ENCODE measurements at regions not wholly inside any gene's neighbourhood (a gene's known extent, or its start where the extent isn't known, plus 50 kb on each side); places are given as distances from the start of the nearest gene placed in this dataset.

DNA sequence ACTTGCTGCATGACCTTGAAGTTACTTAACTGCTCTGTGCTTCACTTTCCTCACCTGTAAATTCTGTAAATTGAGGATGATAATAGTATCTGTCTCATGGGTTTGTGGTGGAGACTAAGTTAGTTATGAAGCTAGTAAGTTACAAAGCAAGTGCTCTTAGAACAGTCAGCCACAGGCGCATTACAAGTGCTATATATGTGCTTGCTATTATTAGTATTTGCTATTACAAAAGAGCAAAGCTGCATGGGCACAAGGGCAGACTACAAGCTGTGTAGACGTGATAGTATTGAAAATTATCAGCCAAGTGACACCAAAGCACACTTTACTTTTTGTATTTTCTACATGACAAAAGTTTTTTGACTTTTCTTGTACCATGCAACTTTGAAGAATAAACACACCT, 150.9 kb upstream of the CTTNBP2NL start:
- FAIRE-seq (no peak), DNase-seq (ENCODE audit: extremely low read depth in 1 of 4, low spot score in 3 of 4) (no peak), ATAC-seq (no peak)
- TF ChIP-seq, protein P1, sequence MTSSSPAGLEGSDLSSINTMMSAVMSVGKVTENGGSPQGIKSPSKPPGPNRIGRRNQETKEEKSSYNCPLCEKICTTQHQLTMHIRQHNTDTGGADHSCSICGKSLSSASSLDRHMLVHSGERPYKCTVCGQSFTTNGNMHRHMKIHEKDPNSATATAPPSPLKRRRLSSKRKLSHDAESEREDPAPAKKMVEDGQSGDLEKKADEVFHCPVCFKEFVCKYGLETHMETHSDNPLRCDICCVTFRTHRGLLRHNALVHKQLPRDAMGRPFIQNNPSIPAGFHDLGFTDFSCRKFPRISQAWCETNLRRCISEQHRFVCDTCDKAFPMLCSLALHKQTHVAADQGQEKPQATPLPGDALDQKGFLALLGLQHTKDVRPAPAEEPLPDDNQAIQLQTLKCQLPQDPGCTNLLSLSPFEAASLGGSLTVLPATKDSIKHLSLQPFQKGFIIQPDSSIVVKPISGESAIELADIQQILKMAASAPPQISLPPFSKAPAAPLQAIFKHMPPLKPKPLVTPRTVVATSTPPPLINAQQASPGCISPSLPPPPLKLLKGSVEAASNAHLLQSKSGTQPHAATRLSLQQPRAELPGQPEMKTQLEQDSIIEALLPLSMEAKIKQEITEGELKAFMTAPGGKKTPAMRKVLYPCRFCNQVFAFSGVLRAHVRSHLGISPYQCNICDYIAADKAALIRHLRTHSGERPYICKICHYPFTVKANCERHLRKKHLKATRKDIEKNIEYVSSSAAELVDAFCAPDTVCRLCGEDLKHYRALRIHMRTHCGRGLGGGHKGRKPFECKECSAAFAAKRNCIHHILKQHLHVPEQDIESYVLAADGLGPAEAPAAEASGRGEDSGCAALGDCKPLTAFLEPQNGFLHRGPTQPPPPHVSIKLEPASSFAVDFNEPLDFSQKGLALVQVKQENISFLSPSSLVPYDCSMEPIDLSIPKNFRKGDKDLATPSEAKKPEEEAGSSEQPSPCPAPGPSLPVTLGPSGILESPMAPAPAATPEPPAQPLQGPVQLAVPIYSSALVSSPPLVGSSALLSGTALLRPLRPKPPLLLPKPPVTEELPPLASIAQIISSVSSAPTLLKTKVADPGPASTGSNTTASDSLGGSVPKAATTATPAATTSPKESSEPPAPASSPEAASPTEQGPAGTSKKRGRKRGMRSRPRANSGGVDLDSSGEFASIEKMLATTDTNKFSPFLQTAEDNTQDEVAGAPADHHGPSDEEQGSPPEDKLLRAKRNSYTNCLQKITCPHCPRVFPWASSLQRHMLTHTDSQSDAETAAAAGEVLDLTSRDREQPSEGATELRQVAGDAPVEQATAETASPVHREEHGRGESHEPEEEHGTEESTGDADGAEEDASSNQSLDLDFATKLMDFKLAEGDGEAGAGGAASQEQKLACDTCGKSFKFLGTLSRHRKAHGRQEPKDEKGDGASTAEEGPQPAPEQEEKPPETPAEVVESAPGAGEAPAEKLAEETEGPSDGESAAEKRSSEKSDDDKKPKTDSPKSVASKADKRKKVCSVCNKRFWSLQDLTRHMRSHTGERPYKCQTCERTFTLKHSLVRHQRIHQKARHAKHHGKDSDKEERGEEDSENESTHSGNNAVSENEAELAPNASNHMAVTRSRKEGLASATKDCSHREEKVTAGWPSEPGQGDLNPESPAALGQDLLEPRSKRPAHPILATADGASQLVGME (CRISPR knock-in tag; IDR thresholded peaks at IDR 0.05), result no peak
- TF ChIP-seq, protein P2, sequence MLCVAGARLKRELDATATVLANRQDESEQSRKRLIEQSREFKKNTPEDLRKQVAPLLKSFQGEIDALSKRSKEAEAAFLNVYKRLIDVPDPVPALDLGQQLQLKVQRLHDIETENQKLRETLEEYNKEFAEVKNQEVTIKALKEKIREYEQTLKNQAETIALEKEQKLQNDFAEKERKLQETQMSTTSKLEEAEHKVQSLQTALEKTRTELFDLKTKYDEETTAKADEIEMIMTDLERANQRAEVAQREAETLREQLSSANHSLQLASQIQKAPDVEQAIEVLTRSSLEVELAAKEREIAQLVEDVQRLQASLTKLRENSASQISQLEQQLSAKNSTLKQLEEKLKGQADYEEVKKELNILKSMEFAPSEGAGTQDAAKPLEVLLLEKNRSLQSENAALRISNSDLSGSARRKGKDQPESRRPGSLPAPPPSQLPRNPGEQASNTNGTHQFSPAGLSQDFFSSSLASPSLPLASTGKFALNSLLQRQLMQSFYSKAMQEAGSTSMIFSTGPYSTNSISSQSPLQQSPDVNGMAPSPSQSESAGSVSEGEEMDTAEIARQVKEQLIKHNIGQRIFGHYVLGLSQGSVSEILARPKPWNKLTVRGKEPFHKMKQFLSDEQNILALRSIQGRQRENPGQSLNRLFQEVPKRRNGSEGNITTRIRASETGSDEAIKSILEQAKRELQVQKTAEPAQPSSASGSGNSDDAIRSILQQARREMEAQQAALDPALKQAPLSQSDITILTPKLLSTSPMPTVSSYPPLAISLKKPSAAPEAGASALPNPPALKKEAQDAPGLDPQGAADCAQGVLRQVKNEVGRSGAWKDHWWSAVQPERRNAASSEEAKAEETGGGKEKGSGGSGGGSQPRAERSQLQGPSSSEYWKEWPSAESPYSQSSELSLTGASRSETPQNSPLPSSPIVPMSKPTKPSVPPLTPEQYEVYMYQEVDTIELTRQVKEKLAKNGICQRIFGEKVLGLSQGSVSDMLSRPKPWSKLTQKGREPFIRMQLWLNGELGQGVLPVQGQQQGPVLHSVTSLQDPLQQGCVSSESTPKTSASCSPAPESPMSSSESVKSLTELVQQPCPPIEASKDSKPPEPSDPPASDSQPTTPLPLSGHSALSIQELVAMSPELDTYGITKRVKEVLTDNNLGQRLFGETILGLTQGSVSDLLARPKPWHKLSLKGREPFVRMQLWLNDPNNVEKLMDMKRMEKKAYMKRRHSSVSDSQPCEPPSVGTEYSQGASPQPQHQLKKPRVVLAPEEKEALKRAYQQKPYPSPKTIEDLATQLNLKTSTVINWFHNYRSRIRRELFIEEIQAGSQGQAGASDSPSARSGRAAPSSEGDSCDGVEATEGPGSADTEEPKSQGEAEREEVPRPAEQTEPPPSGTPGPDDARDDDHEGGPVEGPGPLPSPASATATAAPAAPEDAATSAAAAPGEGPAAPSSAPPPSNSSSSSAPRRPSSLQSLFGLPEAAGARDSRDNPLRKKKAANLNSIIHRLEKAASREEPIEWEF (CRISPR knock-in tag; IDR thresholded peaks at IDR 0.05), result no peak
- no peak for TF ChIP-seq ZNF699 (CRISPR knock-in tag; IDR thresholded peaks at IDR 0.05; ENCODE audit: insufficient replicate concordance)
- Histone ChIP-seq H3K9ac (ENCODE audit: insufficient read depth in 1 of 2, low read depth in 2 of 2, low read length in 2 of 2) (no peak overlapping the region), H3K4me3 (no peak overlapping the region), H3K4me1 (replicated peaks in 1 of 2; ENCODE audit: control insufficient read depth in 2 of 2, insufficient read depth in 2 of 2, low read length in 2 of 2) (no peaks in the 10 kb centered on the region), H3K79me2 (ENCODE audit: control insufficient read depth, insufficient read depth, low read length) (no peaks in the 10 kb centered on the region), H3K36me3 (ENCODE audit: control insufficient read depth, insufficient read depth, low read length) (no peaks in the 10 kb centered on the region), H2AFZ (ENCODE audit: low read depth, low read length) (no peak overlapping the region), H3K9me1 (ENCODE audit: control insufficient read depth, insufficient read depth, low read length) (no peaks in the 10 kb centered on the region), H3K27me3 (ENCODE audit: control insufficient read depth in 2 of 2, insufficient read depth in 2 of 2, low read length in 2 of 2) (no peaks in the 10 kb centered on the region; a peak in 1 of 5 replicates), H3K27ac (ENCODE audit: extremely low read depth, low read depth, low read length) (no peak overlapping the region), H4K20me1 (replicated peaks; ENCODE audit: control insufficient read depth, insufficient read depth, low read length) (peaks cover 3% of the 10 kb centered on the region; the same call in 1 of the 2 replicates), H3K9me3 (replicated peaks; ENCODE audit: control insufficient read depth, insufficient read depth, low read depth, low read length) (no peaks in the 10 kb centered on the region), H3K4me2 (ENCODE audit: insufficient read depth, low read length) (no peak overlapping the region)
- CTCF ChIA-PET (ENCODE audit: low intra/inter-chr PET ratio), result no interaction called here
- in situ Hi-C loops (cut with MboI) (no loop called here), intact Hi-C loops (cut with micrococcal nuclease) (no loop called here)
- no TSS peak for BruUV-seq (replicated peaks)
- POLR2A ChIA-PET, result interaction anchor here (0.6 to 1.2 kb wide), 4 partner anchors 9 to 373 kb away, joined by 3 to 4 read pairs (median 4); no protein-coding TSS in a partner anchor
- WGBS (ENCODE audit: insufficient coverage, low coverage, missing lambda C conversion rate), result 0% methylated on average over 2 of the region's 2 CpGs

Measured in K562 (cell line).